ENCODE measurements at regions not wholly inside any gene's neighbourhood (a gene's known extent, or its start where the extent isn't known, plus 50 kb on each side); places are given as distances from the start of the nearest gene placed in this dataset.
"Not testable (repeated sequence)": the region's sequence is repeated elsewhere in the genome, so short reads cannot be mapped to it uniquely, and the experiment has no call there.

GRCh38 chr2:7609556-7609955, 692.3 kb downstream of the RNF144A start:
- no peak for DNase-seq

- DNase-seq = no peak
These were observed 692.8 kb downstream of the RNF144A start for GRCh38 chr2:7609974-7610373.

GRCh38 chr2:7611750-7612149, 694.5 kb downstream of the RNF144A start:
- DNase-seq = no peak

- no peak for DNase-seq
These were observed 695.8 kb downstream of the RNF144A start for GRCh38 chr2:7612969-7613368.

GRCh38 chr2:7613831-7614230, 696.6 kb downstream of the RNF144A start:
- DNase-seq = no peak

GRCh38 chr2:7618031-7618430, 700.8 kb downstream of the RNF144A start:
- DNase-seq = no peak

- DNase-seq = no peak
These were observed 702.2 kb downstream of the RNF144A start for GRCh38 chr2:7619203-7619970.

GRCh38 chr2:7620255-7620654, 703.0 kb downstream of the RNF144A start:
- DNase-seq = no peak

GRCh38 chr2:7621018-7621814, 704.0 kb downstream of the RNF144A start:
- no peak for DNase-seq

- no peak for DNase-seq
These were observed 708.4 kb downstream of the RNF144A start for GRCh38 chr2:7625392-7626138.

GRCh38 chr2:7626139-7626537, 708.9 kb downstream of the RNF144A start:
- no peak for DNase-seq

GRCh38 chr2:7627583-7627982, 710.4 kb downstream of the RNF144A start:
- DNase-seq = no peak

- DNase-seq = no peak
These were observed 715.2 kb downstream of the RNF144A start for GRCh38 chr2:7632420-7632819.

- no peak for DNase-seq
These were observed 716.4 kb downstream of the RNF144A start for GRCh38 chr2:7633566-7634153.

GRCh38 chr2:7634409-7634808, 717.2 kb downstream of the RNF144A start:
- no peak for DNase-seq

- no peak for DNase-seq
These were observed 722.3 kb downstream of the RNF144A start for GRCh38 chr2:7639476-7639875.

GRCh38 chr2:7641272-7641671, 724.1 kb downstream of the RNF144A start:
- DNase-seq = not testable (repeated sequence)

GRCh38 chr2:7646024-7646423, 728.8 kb downstream of the RNF144A start:
- no peak for DNase-seq

GRCh38 chr2:7646661-7647060, 729.4 kb downstream of the RNF144A start:
- no peak for DNase-seq

GRCh38 chr2:7648221-7648795, 731.1 kb downstream of the RNF144A start:
- DNase-seq = no peak

- DNase-seq = no peak
These were observed 732.4 kb downstream of the RNF144A start for GRCh38 chr2:7649461-7650228.

GRCh38 chr2:7653617-7654016, 736.4 kb downstream of the RNF144A start:
- DNase-seq = no peak
